Gastroesophageal sphincter (tissue), 3 donors: ENCODE measurements at regions not wholly inside any gene's neighbourhood (a gene's known extent, or its start where the extent isn't known, plus 50 kb on each side); places are given as distances from the start of the nearest gene placed in this dataset.

Experiments
- CTCF ChIP-seq, 4 experiments: fragments of 200-600 bp in 2 of 4; fragments of 450-650 bp in 2 of 4; sonication (generic) in 1 of 4; IDR thresholded peaks; one replicate each; pipeline ENCODE4 v1.5.1; 2017 to 2019; ENCODE audit warnings: antibody characterized with exemption in 4 of 4, mild to moderate bottlenecking in 2 of 4, moderate library complexity in 2 of 4
- EP300 ChIP-seq: sonication (generic); formaldehyde crosslinking; IDR thresholded peaks from one replicate; pipeline ENCODE4 v1.6.1; 2017; ENCODE audit warnings: antibody characterized with exemption, mild to moderate bottlenecking
- POLR2A ChIP-seq, 2 donors: fragments of 450-650 bp; IDR thresholded peaks; one replicate each; pipeline ENCODE4 v1.6.1; 2017; ENCODE audit warnings: antibody characterized with exemption in 2 of 2, mild to moderate bottlenecking in 2 of 2, moderate library complexity in 1 of 2

- TF ChIP-seq CTCF (IDR thresholded peaks at IDR 0.05) (no peak), EP300 (no peak), POLR2A (IDR thresholded peaks at IDR 0.05) (no peak)
These were observed 1355.0 kb downstream of the OLFM4 start for GRCh38 chr13:54383604-54384003.
